ENCODE measurements at regions not wholly inside any gene's neighbourhood (a gene's known extent, or its start where the extent isn't known, plus 50 kb on each side); places are given as distances from the start of the nearest gene placed in this dataset.

DNA sequence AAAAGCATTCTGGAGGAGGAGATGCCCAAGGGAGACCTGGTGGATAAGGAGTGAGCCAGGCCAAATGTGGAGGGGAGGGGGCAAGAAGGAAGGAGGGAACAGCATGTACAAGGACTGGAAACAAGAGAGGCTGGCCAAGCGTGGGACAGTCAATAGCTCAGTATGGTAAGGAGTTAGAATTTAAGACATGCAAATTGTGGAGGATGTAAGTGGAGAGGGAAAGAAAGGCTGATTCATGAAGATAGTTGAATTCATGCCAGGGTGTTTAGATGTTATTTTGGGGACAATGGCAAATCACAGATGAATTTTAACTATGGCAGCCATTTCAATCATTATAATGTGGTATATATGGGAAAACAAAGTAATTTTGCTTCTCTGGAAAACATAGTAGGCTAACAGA is 462.3 kb downstream of the MEIS1 start:
- Histone ChIP-seq H3K27me3 (ENCODE audit: insufficient read depth, low read depth) (no peaks in the 10 kb centered on the region), H2AFZ (no peak overlapping the region), H3K79me2 (ENCODE audit: low read depth) (no peaks in the 10 kb centered on the region), H3K9me3 (ENCODE audit: insufficient read depth, low read depth) (no peaks in the 10 kb centered on the region), H3K9me2 (ENCODE audit: insufficient read depth) (no peaks in the 10 kb centered on the region), H3K4me1 (replicated peaks; ENCODE audit: insufficient read depth) (no peaks in the 10 kb centered on the region), H3K27ac (no peak overlapping the region), H3K4me3 (no peak overlapping the region), H4K20me1 (ENCODE audit: insufficient read depth) (no peaks in the 10 kb centered on the region), H3K36me3 (ENCODE audit: low read depth) (no peaks in the 10 kb centered on the region), H3K4me2 (no peak overlapping the region), H3F3A (ENCODE audit: insufficient read depth, low read depth) (no peaks in the 10 kb centered on the region)
- DNase-seq: no peak
- ChIA-PET CTCF (no interaction called here), POLR2A (ENCODE audit: unreplicated experiment) (no interaction called here)
- TF ChIP-seq, protein P1, sequence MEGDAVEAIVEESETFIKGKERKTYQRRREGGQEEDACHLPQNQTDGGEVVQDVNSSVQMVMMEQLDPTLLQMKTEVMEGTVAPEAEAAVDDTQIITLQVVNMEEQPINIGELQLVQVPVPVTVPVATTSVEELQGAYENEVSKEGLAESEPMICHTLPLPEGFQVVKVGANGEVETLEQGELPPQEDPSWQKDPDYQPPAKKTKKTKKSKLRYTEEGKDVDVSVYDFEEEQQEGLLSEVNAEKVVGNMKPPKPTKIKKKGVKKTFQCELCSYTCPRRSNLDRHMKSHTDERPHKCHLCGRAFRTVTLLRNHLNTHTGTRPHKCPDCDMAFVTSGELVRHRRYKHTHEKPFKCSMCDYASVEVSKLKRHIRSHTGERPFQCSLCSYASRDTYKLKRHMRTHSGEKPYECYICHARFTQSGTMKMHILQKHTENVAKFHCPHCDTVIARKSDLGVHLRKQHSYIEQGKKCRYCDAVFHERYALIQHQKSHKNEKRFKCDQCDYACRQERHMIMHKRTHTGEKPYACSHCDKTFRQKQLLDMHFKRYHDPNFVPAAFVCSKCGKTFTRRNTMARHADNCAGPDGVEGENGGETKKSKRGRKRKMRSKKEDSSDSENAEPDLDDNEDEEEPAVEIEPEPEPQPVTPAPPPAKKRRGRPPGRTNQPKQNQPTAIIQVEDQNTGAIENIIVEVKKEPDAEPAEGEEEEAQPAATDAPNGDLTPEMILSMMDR (conservative IDR thresholded peaks at IDR 0.05): no peak
- no peak for TF ChIP-seq EZH2 (IDR thresholded peaks at IDR 0.05; ENCODE audit: low read depth)
- intact Hi-C loops (cut with micrococcal nuclease; ENCODE audit: unreplicated experiment): no loop called here
- BruUV-seq (replicated peaks): no TSS peak

DNA sequence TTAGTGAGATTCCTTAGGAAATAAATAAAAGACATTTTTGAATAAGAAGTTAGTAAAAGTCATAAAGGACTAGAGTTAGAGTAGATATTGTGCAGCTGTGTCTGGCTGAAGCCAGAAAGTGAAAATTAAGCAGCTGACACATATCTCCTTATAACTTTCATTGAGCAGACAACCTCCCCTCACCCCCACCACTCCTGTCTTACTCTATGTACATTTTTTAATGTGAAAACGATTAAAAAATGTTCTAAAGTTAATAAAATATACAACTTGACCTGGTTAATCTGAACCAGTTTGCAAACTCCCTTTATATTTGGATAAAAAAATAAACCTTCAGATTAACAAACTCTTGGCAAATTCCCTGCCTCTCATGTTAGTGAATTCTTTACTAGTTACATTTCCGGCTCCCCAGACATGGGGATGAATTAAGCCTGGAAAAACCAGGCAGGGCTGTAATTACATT is 462.8 kb downstream of the MEIS1 start:
- Histone ChIP-seq H3K79me2 (ENCODE audit: low read depth) (no peaks in the 10 kb centered on the region), H3F3A (ENCODE audit: insufficient read depth, low read depth) (no peaks in the 10 kb centered on the region), H3K4me1 (replicated peaks; ENCODE audit: insufficient read depth) (no peaks in the 10 kb centered on the region), H4K20me1 (ENCODE audit: insufficient read depth) (no peaks in the 10 kb centered on the region), H3K36me3 (ENCODE audit: low read depth) (no peaks in the 10 kb centered on the region), H3K27ac (no peak overlapping the region), H3K27me3 (ENCODE audit: insufficient read depth, low read depth) (no peaks in the 10 kb centered on the region), H2AFZ (no peak overlapping the region), H3K9me2 (ENCODE audit: insufficient read depth) (no peaks in the 10 kb centered on the region), H3K9me3 (ENCODE audit: insufficient read depth, low read depth) (no peaks in the 10 kb centered on the region), H3K4me2 (no peak overlapping the region), H3K4me3 (no peak overlapping the region)
- TF ChIP-seq EZH2 (IDR thresholded peaks at IDR 0.05; ENCODE audit: low read depth): no peak
- TF ChIP-seq, protein P1 (conservative IDR thresholded peaks at IDR 0.05): no peak
- no peak for DNase-seq
- BruUV-seq (replicated peaks): no TSS peak
- POLR2A ChIA-PET (ENCODE audit: unreplicated experiment): no interaction called here
- CTCF ChIA-PET: no interaction called here
- intact Hi-C loops (cut with micrococcal nuclease; ENCODE audit: unreplicated experiment): no loop called here

DNA sequence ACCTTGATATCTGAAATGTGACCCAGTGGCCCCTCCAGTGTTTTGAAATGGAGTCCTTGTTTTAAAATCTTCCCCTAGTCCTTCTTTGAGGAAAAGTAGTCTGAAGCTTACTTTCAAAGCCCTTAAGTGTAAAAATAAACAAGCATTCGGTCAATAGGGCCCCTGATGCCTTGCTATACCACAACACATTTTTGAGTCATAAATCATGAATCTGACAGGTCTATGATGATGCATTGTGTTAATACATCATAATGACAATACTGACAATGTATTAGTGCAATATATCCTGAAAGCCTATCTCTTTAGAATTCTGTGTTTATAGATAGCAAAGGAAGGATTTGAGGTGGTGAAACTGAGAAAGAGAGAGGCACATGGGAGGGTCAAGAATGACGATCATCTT is 464.2 kb downstream of the MEIS1 start:
- no peaks in the 10 kb centered on the region for H3K4me1 ChIP-seq (replicated peaks; ENCODE audit: insufficient read depth)
- no peak overlapping the region for H3K4me2 ChIP-seq
- H3K9me2 ChIP-seq (ENCODE audit: insufficient read depth): no peaks in the 10 kb centered on the region
- BruUV-seq (replicated peaks): no TSS peak
- POLR2A ChIA-PET (ENCODE audit: unreplicated experiment): no interaction called here
- intact Hi-C loops (cut with micrococcal nuclease; ENCODE audit: unreplicated experiment): no loop called here
- TF ChIP-seq, protein P1 (conservative IDR thresholded peaks at IDR 0.05): no peak
- no peaks in the 10 kb centered on the region for H3F3A ChIP-seq (ENCODE audit: insufficient read depth, low read depth)
- no peaks in the 10 kb centered on the region for H4K20me1 ChIP-seq (ENCODE audit: insufficient read depth)
- no peak overlapping the region for H2AFZ ChIP-seq
- no peak overlapping the region for H3K27ac ChIP-seq
- CTCF ChIA-PET: no interaction called here
- no peaks in the 10 kb centered on the region for H3K9me3 ChIP-seq (ENCODE audit: insufficient read depth, low read depth)
- H3K36me3 ChIP-seq (ENCODE audit: low read depth): no peaks in the 10 kb centered on the region
- H3K4me3 ChIP-seq: no peak overlapping the region
- no peaks in the 10 kb centered on the region for H3K79me2 ChIP-seq (ENCODE audit: low read depth)
- no peaks in the 10 kb centered on the region for H3K27me3 ChIP-seq (ENCODE audit: insufficient read depth, low read depth)
- no peak for DNase-seq
